GM18519 (cell line): ENCODE measurements at regions not wholly inside any gene's neighbourhood (a gene's known extent, or its start where the extent isn't known, plus 50 kb on each side); places are given as distances from the start of the nearest gene placed in this dataset.
"Not testable (repeated sequence)": the region's sequence is repeated elsewhere in the genome, so short reads cannot be mapped to it uniquely, and the experiment has no call there.

Experiments used
- ATAC-seq: cut with Tn5 transposase; IDR thresholded peaks from one replicate; pipeline ENCODE4 v1.9.1; 2021; ENCODE audit warnings: mild to moderate bottlenecking, moderate library complexity; ENCODE audit not compliant: unreplicated experiment, low FRiP score

DNA sequence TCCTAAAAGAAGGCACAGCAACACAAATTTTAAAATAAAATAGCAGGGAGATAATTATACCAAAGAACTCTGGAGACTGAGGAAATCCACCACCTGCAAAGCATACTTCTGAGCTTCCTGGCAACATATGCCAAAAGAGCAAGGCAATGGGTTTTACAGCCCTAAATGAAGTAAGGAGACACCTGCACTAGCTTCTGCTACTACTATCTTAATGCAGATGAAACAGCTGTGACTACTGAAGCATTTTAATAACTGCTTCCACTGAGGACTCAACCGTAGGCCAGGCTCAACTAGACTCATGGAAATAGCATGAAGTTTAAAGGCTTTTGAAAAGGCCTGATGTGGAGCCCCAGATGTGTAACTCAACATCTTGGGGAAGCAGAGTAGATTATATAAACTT is 820.1 kb upstream of the AMELY start:
- ATAC-seq = no peak

DNA sequence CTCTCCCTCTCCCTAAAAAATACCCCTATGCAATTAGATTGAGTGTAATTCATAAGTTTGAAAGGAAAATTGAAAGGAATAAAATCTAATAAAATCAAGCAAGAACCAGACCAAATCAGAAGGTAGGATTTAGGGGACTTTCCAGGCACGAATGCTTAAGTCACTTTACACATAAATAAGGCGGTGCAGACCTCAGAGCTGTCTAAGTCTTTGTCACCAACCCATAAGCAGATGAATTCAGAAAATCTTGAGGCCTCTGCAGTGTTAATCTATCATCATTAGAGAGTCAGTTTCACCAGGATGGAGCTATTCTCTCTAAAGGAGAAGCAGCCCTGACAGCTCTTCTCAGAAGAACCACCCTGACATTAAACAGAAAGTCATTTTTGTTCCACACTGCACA is 819.1 kb upstream of the AMELY start:
- ATAC-seq = no peak

DNA sequence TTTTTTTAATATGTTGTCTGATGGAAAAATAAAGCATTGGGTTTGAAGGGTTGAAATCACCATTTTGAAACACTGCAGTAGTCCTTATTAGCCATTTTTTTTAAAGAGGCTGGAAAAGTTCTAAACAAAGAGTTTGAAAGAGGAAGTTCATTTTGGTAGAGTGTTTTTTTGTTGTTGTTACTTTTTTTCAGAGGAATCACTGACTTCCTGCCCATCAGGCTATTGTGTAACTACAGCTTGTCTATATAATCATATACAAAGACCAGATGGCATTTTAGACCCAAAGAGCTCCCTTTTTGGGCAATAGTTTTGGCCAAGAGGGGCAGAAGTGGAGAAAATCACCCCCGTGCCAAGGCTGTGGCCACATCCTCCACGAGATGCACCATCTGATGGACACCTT is 818.5 kb upstream of the AMELY start:
- no peak for ATAC-seq

- ATAC-seq = no peak
Observed at GRCh38 chrY:7729318-7730011, 817.9 kb upstream of the AMELY start.

GRCh38 chrY:7728935-7729317 is 817.4 kb upstream of the AMELY start:
- no peak for ATAC-seq

GRCh38 chrY:7725791-7726460 is 814.4 kb upstream of the AMELY start:
- no peak for ATAC-seq

GRCh38 chrY:7723991-7724632 is 812.6 kb upstream of the AMELY start:
- ATAC-seq = peak; percentile 81

DNA sequence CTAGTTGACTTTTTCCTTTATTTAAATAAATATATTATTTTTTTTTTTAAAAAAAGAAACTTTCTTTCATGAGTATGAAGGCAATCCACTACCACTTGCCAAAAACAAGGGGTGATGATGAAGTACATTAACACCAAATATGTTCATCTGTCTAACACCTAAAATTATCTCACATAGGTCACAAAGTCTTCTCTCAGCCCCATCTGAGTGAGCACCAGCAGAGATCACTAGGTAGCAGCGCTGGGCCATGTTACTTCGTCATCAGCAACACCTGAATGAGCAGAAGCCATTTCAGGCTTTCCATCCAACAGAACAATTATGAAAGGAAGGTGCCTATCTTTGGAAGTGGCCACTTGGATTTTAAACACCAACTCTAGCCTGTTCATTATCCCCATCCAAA is 811.6 kb upstream of the AMELY start:
- no peak for ATAC-seq

DNA sequence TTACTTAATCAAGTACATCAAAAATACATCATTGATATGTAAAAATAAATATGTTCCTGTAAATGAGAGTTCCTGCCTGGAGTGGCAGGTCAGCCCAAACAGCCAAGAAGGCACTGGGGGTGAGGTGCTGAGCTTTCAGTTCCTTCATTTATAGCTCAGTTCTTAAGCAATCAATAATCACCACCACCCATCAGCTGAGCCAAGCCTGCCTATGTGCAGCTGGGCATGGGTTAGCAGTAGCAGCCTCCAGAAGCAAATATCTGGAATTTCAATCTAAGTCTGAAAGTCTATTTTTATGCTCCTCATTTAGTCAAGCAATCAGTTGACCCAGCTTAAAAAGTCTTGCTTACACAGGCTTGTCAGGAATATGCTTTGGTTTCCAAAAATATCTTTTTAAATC is 811.0 kb upstream of the AMELY start:
- no peak for ATAC-seq

- ATAC-seq = no peak
Observed at GRCh38 chrY:7720974-7721373, 809.4 kb upstream of the AMELY start.

DNA sequence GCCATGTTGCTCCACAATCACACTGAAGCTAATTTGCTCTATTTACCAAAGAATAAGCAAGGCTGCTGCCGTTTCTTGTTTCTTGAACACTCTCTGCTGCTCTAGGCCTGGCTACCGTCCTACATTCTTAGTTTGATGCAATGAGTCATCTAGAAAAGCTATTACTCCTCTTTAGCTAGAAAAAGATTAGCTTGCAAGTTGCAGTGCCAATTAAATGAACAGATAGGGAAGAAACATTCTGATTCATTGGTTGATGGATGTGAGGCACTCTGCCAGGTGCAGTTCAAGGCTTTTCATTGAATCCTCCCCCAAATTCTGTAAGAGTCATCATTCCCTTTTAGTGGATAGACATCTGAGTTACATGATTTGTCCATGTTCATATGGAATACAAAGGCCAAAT is 807.7 kb upstream of the AMELY start:
- no peak for ATAC-seq

DNA sequence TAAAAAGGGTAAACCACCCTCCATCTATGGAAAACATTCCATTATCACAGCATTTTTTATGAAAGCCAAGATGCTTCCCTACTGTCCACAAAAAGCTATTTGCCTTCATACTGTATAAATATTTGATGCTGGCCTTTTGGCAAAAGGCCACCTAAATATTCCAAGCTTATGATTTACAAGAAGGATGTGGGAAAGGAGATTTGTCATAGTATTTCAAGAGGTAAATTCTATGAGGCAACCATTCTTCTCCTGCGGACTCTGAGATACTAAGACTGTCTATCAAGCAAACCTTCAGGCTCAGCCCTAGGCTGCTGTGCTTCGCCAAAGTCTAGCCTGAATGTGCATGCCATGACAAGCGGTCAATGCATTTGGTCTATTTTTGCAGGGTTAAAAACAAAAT is 807.1 kb upstream of the AMELY start:
- ATAC-seq = no peak

- ATAC-seq = no peak
Observed at GRCh38 chrY:7718126-7718525, 806.6 kb upstream of the AMELY start.

DNA sequence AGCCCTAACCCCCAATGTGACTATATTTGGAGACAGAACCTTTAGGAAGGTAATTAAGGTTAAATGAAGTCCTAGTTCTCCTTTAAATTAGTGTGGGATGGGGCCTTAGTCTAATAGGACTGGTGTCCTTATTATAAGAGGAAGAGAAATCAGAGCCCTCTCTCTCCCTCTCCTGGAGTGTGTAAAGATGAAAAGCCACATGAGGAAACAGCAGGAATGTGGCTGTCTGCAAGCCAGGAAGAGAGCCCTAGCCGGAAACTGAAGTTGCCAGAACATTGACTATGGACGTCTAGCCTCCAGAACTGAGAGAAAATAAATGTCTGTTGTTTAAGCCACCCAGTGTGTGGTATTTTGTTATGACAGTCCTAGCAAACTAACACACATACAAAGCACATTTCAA is 802.9 kb upstream of the AMELY start:
- ATAC-seq = no peak

- ATAC-seq = not testable (repeated sequence)
Observed at GRCh38 chrY:7713738-7714137, 802.2 kb upstream of the AMELY start.

DNA sequence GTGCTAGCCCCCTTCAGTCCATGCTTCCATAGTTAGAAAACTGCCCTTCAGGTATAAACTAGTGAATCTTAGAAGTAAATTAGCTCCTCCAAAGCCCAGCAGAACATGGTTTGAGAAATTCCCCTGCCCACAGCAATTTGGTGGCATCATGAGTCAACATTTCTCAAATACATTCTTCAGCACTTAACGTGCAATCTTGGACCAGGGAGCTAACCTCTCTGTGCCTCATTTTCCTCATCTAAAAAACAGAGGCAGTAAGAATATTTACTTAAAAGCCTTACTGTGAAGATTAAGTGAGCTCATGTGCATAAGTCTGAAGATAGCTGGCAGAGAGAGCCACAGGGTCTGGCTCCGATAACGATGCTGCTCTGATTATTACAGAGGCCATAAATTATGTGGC is 800.7 kb upstream of the AMELY start:
- no peak for ATAC-seq

- ATAC-seq = no peak
Observed at GRCh38 chrY:7703578-7704140, 792.1 kb upstream of the AMELY start.

GRCh38 chrY:7702481-7702880 is 790.9 kb upstream of the AMELY start:
- ATAC-seq = no peak

DNA sequence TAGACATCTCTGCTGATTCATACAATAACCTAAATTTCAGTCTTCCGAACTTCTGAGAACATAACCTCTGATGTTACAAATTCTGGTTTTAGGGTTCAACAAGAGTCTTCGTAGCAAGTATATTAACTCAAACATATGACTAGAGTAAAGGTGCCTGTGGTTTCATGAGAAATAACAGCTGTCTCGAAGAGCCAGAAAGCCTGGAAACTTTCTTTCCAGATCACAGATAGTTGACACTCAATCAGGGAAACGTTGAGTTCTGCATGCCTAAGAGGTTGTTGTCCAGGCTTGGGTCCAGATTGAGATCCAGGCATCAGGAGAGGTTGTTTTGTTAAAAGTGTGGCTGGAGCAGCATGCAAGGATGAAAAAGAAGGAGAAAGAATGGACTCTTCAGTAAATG is 790.1 kb upstream of the AMELY start:
- ATAC-seq = no peak

- no peak for ATAC-seq
Observed at GRCh38 chrY:7697506-7697905, 786.0 kb upstream of the AMELY start.

DNA sequence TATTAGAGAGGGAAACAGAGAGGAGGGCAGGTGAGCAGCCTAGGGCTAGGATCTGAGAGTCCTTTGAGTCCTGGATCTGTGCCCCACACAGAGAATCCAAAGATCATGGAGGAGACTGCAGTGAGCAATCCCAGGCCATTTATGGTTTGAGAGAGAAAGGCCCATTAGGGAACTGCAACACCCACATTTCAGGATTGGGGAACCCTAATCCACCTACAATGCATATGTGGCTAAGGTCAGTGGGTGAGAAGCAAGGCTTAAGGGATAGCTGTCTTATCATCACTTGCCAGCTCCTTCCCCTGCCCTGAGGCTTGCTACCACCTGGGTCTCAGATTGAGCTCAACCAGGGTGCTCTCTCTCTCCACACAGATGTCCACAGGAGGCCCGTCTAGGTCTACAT is 781.1 kb upstream of the AMELY start:
- no peak for ATAC-seq

DNA sequence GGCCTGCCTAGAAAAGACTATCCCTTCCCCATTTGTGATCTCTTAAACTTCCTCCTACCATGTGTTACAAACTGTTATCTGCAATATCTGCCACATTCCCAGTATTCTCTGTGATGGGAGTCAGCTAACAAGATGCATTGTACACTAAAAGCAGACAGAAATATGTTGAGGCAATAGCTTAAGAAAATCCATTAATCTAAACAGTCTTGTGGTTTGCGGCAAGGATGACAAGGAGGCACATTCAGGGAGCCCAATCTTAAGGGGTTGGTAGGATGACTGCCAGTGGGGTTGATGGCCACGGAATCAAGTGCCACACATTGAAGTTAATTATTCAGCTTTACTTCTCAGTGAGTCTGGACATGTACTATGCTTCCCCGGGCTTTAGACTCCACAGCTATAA is 775.5 kb upstream of the AMELY start:
- no peak for ATAC-seq
